ENCODE measurements at regions not wholly inside any gene's neighbourhood (a gene's known extent, or its start where the extent isn't known, plus 50 kb on each side); places are given as distances from the start of the nearest gene placed in this dataset.

DNA sequence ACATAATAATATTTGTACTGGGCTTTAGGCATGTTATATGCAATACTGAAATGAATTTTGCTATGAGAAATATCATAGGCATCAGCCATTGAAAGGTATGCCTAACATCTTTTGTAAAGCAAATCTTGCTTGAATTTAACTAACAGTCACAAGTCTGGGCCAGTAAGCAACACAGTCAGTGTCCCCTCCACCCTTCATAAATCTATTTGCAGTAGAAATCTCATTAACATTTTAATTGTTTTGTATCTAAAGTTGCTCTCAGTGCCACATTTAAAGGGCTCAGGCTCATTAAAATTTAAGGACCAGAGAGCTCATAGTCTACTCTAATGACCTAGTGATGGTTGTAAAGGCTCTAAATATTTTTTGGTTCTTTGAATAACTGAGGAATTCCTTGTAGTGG, 167.2 kb upstream of the GOLIM4 start:
- TF ChIP-seq CTCF (IDR thresholded peaks at IDR 0.05; ENCODE audit: poor library complexity): no peak
- TF ChIP-seq EZH2 (IDR thresholded peaks at IDR 0.05; ENCODE audit: borderline replicate concordance): no peak
- no peak for TF ChIP-seq EZH2phosphoT487 (IDR thresholded peaks at IDR 0.05; ENCODE audit: low read depth, severe bottlenecking, unreplicated experiment)
